Muscle of arm (tissue), 1 donor: ENCODE measurements at regions not wholly inside any gene's neighbourhood (a gene's known extent, or its start where the extent isn't known, plus 50 kb on each side); places are given as distances from the start of the nearest gene placed in this dataset.
"Not testable (repeated sequence)": the region's sequence is repeated elsewhere in the genome, so short reads cannot be mapped to it uniquely, and the experiment has no call there.

Experiments used
- DNase-seq: peaks from one replicate; pipeline ENCODE4 v3.0.0-alpha.2; 2013

DNA sequence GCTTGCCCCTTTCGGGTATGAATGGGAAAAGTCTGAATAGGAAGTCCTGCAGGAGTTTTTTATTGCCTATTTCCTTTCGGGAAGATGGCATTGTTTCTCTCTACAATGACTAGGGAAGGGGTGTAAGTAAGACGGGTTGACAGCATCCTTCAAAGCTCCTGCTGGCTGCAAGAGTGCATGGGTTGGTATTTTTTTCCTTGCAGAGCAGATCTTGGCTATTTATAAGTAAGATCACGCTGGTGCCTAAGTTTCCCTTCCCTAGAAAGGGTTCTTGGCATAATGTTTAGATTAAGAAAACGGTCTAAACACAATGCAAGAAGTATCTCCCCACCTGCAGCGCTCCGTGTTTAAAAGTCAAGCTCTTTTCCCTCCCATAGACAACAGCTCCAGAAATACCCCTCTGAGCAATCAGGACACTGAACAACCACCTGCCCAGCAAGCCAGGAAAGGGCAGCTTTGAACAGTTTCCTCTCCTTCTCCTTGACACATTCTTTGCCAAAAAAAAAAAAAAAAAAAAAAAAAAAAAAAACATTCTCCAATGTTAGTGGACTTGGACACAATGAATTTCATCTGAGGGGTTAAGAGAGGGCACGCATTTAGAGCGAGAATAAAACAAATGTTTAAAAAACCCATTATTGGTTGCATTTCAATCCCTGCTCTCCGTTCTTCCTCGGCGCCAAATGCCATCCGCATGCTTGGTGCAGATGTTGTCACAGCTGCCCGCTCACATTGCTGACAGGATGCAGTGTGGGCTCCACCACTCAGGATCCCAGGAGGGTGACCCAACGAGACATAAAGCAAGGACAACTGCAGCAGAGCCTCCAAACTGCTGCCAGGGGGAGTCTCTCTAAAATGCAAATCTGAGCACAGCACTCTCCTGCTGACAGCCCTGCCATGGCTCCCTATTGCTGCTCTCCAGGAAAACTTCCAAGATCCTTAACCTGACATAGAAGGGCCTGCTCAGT lies 427.4 kb upstream of the MGMT start:
- no peak for DNase-seq

DNA sequence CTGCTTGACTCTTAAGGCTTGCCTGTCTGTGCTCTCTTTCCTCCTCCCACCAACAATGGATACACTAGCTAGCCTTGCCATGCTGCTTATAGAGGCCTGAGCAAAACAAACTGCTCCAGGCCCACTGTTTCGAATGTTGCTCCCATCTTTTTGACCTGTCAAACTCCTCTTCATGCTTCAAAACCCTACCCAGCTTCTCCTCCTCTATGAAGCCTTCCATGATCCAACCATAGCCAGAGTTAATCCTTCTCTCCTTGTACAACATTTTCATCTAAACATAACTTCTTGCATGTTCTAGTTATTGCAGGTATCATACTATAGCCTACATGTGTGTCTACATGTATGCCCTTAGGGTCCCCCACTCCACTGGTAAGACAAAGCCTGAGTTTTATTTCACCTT lies 426.7 kb upstream of the MGMT start:
- no peak for DNase-seq

DNA sequence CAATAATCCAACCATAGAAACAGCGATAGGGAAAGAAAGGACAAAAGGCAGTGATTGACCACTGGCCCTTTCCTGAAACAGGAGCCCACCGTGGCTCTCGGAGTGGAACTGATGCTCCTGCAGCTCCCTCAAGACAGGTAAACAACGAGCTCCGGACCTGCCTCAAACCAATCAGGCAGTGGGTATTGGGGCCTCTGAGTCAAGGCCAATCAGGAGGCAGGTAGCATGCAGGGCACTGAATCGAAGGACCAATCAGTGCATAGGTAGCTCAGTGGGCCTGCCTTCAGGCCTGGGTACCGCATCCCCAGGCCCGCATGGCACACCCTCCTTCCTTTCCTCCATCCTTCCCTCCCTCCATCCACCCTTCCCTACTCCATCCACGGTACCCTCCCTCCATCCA lies 425.1 kb upstream of the MGMT start:
- no peak for DNase-seq

DNA sequence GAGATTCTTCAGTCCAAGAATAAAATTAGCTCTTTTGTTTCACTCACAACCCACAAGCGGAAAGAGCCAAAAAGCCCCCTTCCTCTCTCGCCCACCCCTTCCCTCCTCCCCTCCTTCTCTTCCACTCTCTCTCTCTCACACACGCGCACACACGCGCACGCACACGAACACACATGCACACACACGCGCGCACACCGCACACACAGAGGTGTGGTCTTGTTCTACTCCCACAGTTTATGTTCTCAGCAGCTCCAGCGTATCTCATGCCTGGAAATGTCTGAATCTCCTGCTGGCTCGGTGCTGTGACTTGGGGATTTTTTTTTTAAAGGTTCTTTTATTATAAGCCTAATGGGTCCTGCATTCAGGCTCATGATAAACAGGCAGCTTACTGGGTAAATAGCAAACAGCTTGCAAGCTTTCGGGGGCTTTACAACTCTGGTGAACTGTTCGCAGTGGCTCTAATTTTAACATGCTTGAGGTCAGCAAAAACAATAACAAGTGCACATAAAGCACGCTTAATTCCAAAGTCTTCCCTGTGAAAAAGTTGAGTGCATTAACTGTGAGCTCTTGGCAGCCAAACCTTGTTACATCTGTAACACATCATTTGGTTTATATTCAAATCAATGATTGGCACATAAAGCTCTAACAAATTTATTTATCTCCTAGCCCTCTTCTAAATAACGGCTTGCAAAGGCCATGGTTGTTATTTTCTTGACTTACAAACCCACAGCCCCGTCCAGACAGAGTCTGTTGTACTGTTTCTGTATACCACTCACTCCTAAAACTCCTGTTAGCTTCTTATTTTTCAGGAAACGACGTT lies 424.1 kb upstream of the MGMT start:
- peak; percentile 51 for DNase-seq

DNA sequence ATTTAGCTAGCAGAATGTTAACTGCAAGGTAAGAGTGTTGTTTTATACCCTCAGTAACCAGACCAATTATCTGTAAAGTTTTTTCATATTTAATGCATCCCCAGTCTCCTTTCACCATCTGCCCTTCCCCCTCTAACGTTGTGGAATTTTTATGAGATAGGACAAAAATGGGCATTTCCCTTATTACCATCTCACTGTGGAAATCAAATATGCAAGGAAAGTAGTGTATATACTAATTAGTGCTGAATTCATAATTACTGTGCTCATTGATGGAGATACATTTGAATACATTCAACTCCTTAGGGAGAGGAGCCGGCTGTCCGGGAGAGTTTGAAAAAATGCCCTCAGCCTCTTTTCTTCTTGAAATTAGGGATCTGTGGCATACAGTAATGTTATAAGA lies 423.4 kb upstream of the MGMT start:
- DNase-seq, result no peak

DNA sequence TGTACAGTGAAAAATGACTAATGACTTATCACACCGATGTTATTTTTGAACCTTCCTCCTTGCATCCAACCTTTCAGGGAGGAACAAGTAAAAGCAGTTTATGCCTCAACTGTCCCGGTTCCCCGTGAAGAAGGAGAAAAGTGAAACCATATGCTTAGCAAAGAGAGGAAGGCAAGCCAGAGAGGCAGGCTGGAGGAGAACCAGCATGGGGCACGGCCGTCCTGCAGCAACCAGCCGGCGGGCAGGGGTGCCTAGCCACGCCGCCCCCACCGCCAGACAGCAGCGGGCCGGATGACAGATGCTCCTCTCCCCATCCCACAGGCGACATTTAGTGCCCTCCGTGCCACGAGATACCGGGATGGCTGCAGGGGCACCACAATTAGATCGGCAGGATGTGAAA lies 421.4 kb upstream of the MGMT start:
- DNase-seq, result no peak

DNA sequence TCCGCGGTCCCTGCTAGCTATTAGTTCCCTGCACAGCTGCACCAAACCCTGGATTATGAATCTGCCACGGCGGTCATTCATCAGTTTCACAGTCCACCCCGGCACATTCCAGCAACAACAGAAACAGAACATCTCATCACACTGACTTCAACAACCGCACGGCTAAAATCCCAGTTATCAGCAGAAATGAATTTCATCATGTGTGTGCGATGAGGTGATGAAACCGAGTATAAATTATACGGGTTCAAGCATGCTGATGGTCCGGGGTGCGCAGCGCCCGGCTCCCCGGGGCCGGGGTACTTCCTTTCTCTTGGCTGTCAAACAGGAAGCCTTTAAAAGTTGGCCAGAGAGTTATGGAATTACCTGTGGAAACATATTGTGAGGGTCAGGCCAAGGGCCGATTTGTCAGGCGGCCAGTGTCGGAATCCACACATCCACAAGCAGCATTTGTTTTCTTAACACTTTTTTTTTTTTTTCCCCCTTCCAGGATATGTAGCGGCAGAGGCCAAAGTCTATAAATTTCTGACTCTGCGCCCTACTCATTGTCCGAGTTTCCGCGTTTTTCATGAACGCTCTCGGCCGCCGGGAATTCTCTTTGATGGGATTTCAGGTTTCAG lies 420.9 kb upstream of the MGMT start:
- peak; percentile 92 for DNase-seq

DNA sequence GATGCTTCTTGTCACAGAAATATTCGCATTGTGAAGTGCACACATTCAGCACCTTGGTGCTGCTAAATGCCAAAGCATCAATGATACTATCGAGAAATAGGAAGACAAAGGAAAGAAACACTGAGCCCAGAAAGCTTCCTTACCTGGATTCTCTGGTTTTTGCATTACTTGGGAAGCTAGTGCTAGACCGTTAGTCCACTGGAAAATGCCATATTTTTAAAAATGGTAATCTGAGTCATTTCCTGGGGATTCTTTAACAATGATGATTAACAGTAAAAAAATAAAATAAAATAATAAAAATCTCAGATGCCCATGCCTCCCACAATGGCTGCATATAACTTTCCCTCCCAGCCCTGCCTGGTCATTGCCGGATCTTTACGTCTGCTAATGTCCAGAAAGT lies 420.1 kb upstream of the MGMT start:
- no peak for DNase-seq

DNA sequence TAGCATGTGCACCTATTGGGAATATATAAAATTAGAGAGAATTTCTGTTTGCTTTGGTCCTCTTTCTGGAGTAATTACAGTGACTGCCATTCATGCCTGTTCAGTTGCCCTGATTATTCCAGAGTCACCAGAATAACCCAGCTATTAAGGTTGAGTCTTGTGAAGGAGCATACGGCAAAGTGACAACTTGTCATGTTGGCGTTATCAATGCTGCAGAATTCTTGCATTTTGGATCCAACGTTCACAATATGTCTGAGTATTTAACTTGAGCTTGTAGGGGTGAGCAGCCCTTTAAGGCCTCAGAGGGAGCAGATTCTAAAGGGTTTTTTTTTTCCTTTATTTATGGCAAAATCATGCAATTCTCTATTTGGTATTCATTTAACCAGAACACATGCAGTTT lies 419.4 kb upstream of the MGMT start:
- DNase-seq, result no peak

DNA sequence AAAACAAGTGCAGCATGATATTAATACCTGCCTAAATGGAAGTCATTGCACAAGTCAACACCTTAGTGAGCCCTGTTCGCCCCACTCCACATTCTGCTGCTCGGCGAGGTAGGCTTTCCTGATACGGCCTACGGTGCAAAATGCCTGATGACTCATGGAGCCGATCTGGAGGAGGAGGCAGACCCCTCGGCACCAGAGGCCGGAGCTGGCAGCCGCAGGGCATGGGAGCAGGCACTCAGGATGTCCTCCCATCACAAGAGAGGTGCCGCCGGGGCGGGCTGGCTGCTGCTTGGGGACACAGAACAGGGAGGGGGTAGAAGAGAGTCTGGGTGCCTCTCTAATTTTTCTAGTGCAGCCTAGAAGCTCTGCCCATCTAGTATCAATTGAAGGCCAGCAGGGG lies 418.5 kb upstream of the MGMT start:
- no peak for DNase-seq

DNA sequence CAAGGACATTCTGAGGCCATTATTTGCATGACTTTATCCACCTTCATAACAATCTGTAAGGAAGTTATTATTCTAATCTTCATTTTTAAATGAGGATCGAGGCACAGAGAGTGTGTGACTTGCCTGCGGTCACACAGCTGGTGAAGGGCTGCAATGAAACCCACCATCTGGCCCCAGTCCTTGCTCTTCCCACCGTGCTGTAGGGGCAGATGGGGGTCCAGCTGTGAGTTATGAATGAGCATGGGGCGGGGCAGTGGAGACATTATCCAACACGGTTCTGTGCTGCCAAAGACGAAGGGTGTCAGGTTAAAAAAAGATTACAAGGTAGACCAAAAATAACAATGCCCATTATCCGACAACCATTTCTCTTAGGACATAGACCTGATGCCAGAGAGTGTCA lies 417.5 kb upstream of the MGMT start:
- DNase-seq, result no peak

DNA sequence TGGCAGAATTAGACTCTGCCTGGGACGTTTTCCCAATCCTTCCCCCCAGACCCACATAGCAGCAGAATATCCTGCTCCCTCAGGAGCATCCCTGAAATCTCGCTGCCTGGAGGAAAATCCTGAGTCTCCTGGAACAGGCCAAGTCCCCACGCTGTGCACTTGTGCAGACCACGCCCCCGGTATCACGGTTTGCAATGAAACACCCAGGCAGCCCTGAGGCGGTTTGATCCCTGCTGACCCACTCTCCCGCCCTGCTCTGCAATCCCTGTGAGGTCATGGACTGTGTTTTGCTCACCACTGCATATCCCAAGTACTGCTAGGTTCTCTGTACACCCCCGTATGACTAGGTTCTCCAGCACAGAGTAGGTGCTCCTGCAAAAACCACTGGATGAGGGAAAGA lies 411.8 kb upstream of the MGMT start:
- no peak for DNase-seq

DNA sequence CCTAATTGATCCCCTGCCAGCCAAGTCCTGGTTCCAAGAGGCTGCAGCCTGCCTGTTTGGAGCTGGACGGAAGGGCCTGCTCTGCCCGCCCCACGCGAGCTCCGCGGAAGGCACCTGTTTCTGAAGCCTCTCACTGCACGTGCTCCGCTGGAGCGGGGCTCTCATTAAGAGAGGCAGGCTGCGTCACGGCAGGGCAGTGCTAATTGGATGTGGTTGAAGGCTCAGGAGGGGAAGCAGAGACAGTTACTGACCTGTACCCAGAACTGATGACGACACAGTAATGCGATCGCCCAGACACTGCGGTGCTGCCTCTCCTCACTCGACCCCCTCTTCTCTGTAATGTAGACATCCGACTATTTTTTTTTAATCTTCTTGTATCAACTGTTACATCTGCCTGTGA lies 411.1 kb upstream of the MGMT start:
- no peak for DNase-seq

DNA sequence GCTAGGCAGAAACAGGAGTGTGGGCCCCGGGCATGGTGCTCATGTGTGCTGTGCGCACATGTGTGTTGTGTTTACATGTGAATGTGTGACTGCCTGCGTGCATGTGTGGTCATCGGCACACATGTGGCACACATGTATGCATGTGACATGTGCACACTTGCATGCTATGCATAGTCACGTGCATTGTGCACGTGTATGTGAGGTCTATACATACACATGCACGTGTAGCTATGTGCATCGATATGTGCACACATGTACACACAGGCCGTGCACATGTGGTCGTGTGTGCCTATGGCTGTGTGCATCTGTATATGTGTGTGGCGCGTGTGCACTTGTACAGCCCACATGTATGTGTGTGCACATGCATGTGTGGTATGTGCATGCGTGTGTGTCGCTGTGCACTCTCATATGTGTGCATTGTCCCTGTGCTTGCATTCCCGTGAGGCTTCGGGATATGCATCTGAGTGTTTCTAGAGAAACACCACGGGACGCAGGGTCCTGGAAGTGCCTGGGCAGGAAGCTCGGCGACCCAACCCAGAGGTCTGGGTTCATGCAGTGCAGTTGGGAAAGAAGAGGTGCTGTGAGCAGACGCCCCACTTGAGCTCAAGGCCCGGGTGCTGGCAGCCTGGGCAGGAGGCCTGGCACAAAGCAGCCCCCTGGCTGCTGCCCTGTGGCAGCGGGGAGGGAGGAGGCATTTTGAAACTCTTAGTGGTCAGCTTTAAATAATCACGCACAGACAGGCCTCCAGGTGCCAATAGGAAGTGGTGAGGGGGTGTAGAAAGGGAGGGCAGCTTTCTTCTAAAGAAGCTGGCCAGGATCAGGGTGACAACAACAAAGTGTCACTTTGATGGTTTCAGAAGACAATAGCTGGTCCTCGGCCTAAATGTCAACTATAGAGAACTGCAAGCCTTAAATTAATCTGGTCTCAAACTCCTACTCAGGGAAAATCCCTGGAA lies 410.0 kb upstream of the MGMT start:
- DNase-seq, result no peak

DNA sequence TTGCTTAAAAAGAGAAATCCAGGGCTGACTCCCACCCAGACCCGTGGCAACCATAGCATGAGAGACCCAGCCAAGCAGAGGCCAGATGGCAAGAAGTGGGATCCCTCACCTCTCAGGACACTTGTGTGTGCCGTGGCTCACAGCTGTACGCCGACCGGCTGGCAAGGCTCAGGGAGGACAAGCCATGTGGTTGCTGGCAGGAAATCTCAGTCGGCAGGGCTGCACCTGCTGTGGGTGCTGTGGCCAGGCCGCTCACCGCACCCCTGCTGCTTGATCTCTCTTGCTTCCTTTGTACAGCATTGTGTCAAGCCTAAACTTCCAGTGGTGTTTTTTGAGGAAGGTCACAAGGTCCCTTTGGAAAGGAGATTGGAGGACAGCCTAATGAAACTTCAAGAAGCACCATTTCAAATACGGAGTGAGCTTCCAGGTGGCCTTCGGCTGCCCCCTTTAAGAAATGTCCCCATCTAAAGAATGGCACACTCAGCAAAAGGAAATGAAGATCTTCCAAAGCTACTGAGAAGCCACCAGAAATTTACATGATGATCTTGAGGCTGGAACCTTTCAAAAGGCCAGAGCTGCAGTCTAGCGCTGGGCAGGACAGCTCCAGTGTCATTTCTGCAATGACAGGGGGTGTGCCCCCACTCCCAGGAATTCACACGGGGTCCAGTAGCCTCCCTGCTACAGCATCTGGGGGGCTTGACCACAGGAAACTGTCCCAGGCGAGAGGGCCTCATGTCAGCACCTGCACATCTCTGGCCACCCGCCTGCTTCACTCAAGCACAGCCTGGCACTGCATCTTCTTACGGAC lies 409.0 kb upstream of the MGMT start:
- DNase-seq, result no peak

DNA sequence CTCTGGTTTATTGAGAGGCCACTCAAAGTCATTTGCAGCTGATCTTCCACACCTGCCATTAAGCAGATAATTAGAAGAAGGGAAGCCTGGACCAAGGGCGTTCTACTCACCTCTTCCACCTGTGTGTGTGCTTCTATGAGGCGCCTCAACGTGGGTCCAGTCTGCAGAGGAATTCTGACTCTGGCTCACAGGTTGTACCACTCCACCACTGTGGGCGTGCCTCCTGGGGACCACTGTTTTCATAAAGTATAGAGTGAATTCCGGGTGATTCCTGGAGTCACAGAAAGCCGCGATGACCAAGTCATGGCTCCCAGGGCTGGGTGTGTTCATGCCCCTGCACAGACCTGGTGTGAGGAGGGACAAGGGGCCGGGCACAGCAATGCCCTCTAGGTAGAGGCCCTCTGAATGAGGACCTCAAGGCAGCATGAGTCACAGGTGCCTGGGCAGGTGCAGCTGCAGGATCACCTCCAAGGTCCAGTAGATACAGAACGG lies 408.3 kb upstream of the MGMT start:
- DNase-seq, result no peak

DNA sequence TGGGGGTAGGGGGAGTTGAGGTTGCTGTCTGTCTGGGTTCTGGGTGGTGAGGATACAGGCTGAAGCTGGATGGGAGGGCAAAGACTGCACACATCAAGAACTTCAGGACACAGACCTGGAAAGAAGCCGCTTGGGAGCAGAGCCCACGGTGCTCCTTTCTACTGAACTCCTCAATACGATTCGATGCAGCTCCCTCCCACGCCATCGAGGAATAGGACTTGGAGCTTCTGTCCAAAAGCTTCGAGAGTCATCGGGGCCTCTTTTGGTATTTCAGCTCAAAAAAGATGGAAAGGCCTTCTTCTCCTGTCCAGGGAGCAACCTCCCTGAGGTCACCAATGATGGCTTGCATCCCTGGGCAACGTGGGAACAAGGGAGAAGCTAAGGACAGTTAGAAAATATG lies 407.1 kb upstream of the MGMT start:
- DNase-seq, result no peak

DNA sequence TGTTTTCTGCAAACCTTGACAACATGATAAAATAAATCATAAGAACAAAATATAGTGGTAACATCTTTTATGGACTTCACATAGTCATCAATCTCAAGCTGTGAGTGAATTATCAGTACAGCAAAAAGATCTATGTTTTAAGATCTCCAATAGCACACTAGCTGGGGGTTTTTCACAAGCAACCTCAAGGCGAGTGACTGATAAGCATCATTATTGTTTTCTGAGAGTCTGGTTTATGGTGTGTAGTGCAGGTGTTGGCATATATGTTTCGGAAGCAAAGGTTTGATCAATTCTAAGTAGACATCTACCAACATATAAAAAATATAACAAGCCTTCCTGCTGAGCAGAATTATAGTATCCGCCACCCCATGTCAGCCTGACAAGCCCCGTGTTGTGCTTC lies 403.8 kb upstream of the MGMT start:
- no peak for DNase-seq

DNA sequence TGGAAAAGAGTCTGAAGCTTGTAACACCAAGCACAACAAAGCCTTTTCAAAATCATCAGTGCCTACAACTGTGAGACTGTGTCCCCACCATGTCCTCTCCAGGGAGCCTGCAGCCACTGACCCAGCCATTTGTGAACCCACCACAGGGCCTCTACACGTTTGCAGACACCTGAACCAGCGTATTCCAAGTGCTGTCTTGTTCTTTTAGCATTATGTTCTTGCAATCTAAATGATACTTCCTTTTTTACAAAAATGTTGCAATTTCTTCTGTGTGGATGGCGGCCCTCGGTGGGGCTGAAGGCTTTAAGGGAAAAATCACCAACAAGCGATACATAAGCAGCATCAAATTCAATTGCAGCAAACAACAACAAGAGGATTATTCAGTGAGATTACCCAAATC lies 403.2 kb upstream of the MGMT start:
- no peak for DNase-seq

DNA sequence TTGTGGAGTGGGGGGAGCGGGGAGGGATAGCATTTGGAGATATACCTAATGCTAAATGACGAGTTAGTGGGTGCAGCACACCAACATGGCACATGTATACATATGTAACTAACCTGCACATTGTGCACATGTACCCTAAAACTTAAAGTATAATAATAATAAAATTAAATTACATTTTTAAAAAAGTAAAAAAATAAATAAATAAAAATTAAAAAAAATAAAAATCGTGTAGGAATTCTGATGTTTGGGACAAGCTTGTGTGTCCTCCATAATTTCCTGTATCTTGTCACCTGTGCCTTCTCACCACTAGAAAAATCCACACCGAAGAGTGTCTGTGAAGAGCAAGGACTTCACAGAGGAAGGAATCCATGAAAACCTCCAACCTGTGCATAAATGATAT lies 400.5 kb upstream of the MGMT start:
- not testable (repeated sequence) for DNase-seq
